ENCODE measurements at regions not wholly inside any gene's neighbourhood (a gene's known extent, or its start where the extent isn't known, plus 50 kb on each side); places are given as distances from the start of the nearest gene placed in this dataset.

DNA sequence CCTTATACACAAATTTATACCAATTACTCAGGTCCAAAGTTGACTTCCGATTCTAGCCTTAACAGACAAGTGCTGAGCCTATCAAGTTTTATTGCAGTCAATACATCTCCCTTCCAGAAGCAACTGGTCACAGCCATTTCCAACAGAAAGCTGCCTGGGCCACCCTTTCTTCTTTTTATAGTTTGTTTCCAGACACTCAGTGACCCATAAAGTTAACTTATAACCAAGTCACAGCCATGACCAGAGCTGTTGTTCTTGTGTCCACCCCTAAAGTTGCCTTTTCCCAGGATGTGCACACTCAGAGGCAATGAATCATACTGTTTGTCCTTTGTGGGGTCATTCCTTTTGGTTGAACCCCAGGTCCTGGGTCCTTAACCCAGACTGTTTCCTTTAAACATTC lies 89.9 kb downstream of the CD83 start:
- TF ChIP-seq, protein P1, sequence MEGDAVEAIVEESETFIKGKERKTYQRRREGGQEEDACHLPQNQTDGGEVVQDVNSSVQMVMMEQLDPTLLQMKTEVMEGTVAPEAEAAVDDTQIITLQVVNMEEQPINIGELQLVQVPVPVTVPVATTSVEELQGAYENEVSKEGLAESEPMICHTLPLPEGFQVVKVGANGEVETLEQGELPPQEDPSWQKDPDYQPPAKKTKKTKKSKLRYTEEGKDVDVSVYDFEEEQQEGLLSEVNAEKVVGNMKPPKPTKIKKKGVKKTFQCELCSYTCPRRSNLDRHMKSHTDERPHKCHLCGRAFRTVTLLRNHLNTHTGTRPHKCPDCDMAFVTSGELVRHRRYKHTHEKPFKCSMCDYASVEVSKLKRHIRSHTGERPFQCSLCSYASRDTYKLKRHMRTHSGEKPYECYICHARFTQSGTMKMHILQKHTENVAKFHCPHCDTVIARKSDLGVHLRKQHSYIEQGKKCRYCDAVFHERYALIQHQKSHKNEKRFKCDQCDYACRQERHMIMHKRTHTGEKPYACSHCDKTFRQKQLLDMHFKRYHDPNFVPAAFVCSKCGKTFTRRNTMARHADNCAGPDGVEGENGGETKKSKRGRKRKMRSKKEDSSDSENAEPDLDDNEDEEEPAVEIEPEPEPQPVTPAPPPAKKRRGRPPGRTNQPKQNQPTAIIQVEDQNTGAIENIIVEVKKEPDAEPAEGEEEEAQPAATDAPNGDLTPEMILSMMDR (IDR thresholded peaks at IDR 0.05) = no peak
- TF ChIP-seq POLR2A (IDR thresholded peaks at IDR 0.05; ENCODE audit: low read depth) = no peak
